CD4-positive, alpha-beta T cell treated with Interferon alpha-2 for 1 hour (primary cell): ENCODE measurements at regions not wholly inside any gene's neighbourhood (a gene's known extent, or its start where the extent isn't known, plus 50 kb on each side); places are given as distances from the start of the nearest gene placed in this dataset.

ENCODE experiments used
- DNase-seq, 2 donors: peaks; one replicate each; pipeline ENCODE4 v3.0.0-alpha.2; 2020 to 2022

DNA sequence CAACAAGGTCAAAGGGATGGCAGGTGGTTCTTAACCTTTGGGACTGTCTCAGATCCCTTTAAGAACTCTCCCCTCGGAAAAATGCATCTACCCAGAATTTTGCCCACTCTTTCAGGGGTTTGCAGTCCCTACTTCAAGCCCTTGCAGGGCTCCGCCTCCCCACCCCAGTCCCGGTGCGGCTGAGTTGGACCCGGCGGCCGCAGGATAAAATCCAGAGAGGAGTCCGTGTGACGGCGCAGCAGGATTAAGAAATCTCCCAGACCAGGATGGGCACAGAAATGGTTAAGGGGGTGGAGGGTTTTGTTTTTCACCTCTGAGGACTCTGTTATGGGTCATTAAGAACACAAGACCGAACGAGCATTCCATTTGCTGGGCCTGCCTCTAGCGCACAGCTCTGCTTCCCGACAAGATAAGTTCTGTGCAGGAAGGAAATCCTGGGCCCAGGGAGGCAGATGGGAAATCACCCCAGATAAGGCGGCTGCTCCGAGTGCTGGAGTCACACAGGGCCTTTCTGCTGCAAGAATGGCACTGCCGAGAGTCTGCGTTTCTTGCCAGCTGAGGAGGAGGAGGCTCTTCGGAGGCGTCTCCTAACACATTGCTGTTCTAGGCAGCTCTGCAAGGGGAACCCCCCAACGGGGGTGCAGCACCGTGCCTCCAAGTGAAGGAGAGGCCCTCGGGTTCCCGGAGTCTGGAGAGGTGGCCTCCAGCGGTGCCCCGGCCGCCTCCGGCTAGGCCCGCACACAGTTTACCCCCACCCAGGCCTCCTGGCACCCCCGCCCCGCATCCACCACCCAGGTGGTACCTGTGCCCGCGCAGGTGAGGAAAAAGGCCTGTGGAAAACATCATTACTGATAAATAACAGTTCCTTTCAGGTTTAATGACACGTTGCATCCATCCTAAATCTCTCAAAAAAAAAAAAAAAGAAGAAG is 277.6 kb downstream of the BCOR start:
- DNase-seq: no peak

- peak in 1 of 2 donors; percentile 14 for DNase-seq
Measured at GRCh38 chrX:39820938-39821708, 276.6 kb downstream of the BCOR start.

- no peak for DNase-seq
Measured at GRCh38 chrX:39821709-39822095, 276.1 kb downstream of the BCOR start.

- DNase-seq: no peak
Measured at GRCh38 chrX:39822133-39822748, 275.5 kb downstream of the BCOR start.

GRCh38 chrX:39823424-39823823 is 274.3 kb downstream of the BCOR start:
- DNase-seq: no peak

- DNase-seq: no peak
Measured at GRCh38 chrX:39823854-39824253, 273.9 kb downstream of the BCOR start.

DNA sequence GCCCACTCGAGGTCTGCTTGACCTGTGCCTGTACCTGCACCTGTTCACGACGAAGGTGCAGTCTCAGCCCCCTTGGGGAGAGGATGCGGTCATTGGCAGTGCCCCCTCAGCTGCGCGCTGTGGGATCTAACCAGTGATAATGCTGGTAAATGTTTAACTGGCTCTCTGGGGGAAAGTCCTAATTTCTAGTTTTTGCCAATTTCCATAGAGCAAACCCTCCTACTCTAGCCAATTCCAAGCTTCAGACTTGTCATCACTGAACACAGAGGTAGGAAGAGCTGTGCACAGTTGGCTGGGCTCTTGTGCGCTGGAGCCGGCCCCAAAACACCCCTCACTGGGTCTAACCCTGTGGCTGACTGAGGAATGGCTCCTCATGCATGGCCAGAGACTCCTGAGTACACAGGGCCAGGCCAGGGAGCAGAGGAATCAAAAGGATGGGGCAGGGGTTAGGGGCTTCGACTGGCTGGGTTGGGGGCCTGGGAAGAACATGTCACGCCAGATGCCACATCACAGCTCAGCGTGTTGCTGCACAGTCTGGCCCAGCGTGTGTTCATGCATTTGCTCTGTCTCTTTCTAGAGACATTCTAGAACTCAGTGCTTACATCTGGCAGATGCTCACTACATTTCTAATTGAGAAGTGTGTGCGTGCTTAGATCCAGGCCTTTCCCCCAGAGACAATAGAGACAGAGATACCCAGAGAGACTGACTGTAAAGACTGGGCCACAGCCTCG is 270.8 kb downstream of the BCOR start:
- no peak for DNase-seq

- peak in 1 of 2 donors; percentile 62 for DNase-seq
Measured at GRCh38 chrX:39827951-39828350, 269.8 kb downstream of the BCOR start.

- no peak for DNase-seq
Measured at GRCh38 chrX:39828971-39829370, 268.8 kb downstream of the BCOR start.

GRCh38 chrX:39829965-39830364 is 267.8 kb downstream of the BCOR start:
- no peak for DNase-seq

DNA sequence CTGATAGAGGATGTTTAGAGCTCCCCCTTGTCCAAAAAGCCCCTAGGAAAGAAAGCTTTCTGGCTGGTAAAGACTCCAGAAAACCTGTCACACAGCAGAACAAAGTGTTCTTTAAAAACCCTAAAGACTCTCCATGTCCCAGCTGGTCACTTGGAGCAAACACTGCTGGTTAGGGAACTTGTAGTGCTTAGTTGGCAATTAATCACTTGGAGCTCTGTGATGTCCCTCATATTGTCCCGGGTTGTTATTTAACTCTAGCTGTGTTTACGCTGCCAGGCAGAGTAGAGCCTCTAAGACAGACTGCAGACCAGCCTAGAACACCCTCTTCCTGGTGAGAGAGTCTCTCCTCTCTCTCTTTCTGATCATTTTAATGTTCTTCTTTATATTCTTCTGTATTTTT is 267.3 kb downstream of the BCOR start:
- DNase-seq: no peak

GRCh38 chrX:39832211-39832610 is 265.5 kb downstream of the BCOR start:
- no peak for DNase-seq

- DNase-seq: no peak
Measured at GRCh38 chrX:39834600-39834999, 263.2 kb downstream of the BCOR start.

- DNase-seq: no peak
Measured at GRCh38 chrX:39835241-39835640, 262.5 kb downstream of the BCOR start.

DNA sequence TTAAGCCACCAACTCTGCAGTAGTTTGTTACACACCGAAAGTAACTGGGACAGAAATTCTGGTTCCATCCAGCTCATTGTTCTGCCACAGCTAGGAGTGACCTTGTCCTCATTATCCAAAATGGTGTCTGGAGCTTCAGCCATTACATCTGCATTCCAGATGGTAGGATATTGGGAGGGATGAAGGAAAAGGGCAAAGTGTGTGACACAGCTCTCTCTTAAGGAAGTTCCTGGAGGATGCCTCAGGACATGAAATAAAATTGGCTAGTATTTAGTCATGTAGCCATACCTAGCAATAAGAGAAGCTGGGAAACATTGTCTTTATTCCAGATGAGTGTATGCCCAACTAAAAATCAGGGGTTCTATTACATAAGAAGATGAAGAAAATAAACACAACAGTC is 262.0 kb downstream of the BCOR start:
- no peak for DNase-seq

GRCh38 chrX:39836802-39837420 is 260.8 kb downstream of the BCOR start:
- no peak for DNase-seq

- no peak for DNase-seq
Measured at GRCh38 chrX:39837688-39838087, 260.1 kb downstream of the BCOR start.

DNA sequence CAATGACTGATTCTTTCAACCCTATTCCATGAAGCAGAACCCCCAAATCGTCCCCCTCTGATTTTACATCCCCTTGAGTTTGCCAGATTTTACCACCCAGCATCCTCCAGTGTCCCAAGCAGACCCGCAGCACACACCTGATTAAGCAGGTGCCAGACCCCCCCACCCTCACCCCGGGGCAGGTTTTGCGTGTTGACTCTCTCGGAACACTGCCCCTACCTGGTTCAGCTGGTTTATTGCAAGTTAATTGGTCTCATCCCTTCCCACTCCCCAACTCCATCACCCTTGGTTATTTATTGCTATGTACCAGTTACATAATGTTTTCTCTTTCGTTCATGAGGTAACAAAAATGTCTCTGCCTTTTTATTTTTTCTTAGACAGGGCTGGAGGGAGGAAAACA is 258.4 kb downstream of the BCOR start:
- DNase-seq: no peak

GRCh38 chrX:39840133-39840532 is 257.6 kb downstream of the BCOR start:
- no peak for DNase-seq

DNA sequence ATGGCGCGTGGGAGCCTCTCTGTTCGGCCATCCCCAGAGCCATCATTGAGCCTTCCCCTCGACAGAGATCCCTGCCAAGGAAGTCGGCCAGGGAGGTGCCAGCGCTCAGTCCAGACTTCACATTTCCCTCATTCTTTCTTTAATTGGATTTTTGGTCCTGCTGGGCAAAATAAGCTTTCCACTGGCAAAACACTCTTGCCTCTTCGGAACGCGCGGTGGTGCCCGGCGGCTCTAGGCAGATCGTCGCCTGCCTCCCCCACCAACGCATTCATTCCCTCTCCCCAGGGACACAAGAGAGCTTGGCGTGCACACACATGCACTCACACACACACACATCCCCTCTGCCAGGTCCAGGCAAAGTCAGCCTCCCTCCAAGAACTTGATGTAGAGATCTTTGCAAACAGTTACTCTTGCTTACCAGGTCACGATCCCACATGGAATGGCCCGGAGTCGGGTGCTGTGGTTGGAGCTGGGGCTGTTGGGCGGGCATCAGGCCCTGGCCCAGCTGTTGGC is 257.1 kb downstream of the BCOR start:
- DNase-seq: no peak

- DNase-seq: no peak
Measured at GRCh38 chrX:39841604-39842003, 256.2 kb downstream of the BCOR start.

DNA sequence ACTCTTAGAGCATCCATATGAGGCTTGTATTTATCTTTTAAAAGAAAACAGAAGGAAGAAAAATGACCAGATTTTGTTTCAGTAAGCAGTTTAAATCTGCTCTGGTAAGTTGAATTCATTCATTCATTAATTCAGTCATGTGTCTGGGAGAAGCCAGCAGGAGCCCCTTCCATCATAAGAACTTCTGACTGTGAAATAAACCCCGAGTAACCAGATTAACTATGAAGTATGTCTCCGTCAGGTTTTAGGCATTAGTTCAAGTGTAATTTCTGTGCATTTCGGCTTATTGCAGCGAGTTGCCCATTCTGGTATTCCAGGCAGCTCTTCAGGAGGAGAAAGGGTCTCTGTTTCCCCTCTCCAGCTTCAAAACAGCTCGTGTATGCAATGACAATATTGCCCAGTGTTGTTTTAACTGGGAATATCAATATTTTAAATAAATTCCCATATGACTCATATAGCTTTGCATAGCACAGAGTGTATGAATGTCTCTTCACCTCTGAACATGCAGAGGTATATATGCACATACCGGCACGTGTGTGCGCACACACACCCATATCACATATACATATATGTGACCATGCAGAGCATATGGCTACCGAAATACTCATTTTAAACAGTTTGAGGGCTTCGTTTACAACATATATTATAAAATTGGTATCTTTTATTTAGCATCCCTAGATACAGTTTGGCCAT is 255.3 kb downstream of the BCOR start:
- DNase-seq: no peak
